ENCODE measurements at regions not wholly inside any gene's neighbourhood (a gene's known extent, or its start where the extent isn't known, plus 50 kb on each side); places are given as distances from the start of the nearest gene placed in this dataset.

DNA sequence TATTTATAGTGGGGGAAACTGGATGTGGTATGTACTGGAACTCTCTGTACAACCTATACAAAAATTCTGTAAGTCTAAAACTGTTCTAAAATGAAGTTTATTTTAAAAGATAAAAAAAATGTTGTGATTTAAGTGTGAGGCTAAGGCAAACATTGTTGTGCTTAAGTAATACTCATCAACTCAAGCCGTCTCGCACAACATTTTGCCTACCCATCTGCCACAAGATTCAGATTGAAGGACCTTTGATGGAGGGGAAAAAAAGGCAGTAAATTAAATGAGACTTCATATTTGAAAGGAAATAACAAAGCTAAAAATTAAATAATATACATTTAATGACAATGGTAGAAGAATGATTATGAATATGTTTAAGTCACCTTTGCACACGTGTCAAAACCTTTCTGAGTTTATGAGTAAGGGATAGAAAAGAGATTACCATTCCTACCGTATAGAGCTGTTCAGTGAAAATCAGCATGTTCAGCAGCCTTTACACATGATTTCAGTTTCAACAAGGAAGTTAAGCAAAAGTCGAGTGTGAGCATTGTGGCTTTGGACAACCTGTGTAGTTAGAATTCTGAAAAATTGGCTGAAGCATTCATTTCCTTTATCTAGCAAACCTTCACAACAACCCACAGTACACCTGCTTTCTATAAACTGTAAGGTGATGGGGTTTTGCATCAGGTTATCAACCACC lies 499.3 kb downstream of the IRS1 start:
- no peaks in the 10 kb centered on the region for H3K9me3 ChIP-seq (ENCODE audit: control insufficient read depth in 1 of 2, insufficient read depth in 1 of 2, low read length in 2 of 2)
- Mint-ChIP-seq H3K4me3 (no peak overlapping the region), H3K27ac (no peak overlapping the region), H3K9me3 (no peaks in the 10 kb centered on the region), H3K4me1 (ENCODE audit: low read depth) (no peaks in the 10 kb centered on the region), H3K36me3 (ENCODE audit: low read depth) (no peaks in the 10 kb centered on the region), H3K27me3 (peaks cover 23% of the 10 kb centered on the region)
- H3K4me3 ChIP-seq (ENCODE audit: low read length): no peak overlapping the region
- no peaks in the 10 kb centered on the region for H3K36me3 ChIP-seq (ENCODE audit: insufficient read depth, low read length)
- DNase-seq (no peak), ATAC-seq (ENCODE audit: poor library complexity) (no peak)
- intact Hi-C loops (cut with DNase I, micrococcal nuclease): no loop called here
- ChIA-PET CTCF (no interaction called here), POLR2A (no interaction called here)
- TF ChIP-seq, protein P1, sequence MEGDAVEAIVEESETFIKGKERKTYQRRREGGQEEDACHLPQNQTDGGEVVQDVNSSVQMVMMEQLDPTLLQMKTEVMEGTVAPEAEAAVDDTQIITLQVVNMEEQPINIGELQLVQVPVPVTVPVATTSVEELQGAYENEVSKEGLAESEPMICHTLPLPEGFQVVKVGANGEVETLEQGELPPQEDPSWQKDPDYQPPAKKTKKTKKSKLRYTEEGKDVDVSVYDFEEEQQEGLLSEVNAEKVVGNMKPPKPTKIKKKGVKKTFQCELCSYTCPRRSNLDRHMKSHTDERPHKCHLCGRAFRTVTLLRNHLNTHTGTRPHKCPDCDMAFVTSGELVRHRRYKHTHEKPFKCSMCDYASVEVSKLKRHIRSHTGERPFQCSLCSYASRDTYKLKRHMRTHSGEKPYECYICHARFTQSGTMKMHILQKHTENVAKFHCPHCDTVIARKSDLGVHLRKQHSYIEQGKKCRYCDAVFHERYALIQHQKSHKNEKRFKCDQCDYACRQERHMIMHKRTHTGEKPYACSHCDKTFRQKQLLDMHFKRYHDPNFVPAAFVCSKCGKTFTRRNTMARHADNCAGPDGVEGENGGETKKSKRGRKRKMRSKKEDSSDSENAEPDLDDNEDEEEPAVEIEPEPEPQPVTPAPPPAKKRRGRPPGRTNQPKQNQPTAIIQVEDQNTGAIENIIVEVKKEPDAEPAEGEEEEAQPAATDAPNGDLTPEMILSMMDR (IDR thresholded peaks at IDR 0.05): no peak
- H3K27me3 ChIP-seq (ENCODE audit: control insufficient read depth in 1 of 2, insufficient read depth in 2 of 2, low read length in 2 of 2): no peaks in the 10 kb centered on the region
- H3K27ac ChIP-seq (ENCODE audit: low read depth in 1 of 2, low read length in 2 of 2): no peak overlapping the region
- H3K4me1 ChIP-seq (ENCODE audit: insufficient read depth, low read length): no peaks in the 10 kb centered on the region

DNA sequence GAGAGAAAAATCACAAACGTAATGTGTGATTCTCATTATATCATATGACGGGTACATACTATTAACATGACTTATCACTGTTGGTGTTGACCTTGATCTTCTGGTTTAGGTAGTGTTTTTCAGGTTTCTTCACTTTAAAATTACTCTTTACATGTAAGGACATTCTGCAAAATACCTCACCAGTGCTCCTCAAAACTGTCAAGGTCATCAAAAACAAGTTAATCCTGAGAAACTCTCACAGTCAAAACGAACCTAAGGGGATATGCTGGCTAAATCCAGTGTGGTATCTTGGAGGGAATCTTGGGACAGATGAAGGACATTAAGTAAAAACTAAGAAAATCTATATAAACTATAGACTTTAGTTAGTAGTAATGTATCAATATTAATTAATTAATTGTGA lies 499.8 kb downstream of the IRS1 start:
- H3K9me3 ChIP-seq (ENCODE audit: control insufficient read depth in 1 of 2, insufficient read depth in 1 of 2, low read length in 2 of 2): no peaks in the 10 kb centered on the region
- CTCF ChIA-PET: no interaction called here
- DNase-seq (no peak), ATAC-seq (ENCODE audit: poor library complexity) (no peak)
- intact Hi-C loops (cut with DNase I, micrococcal nuclease): no loop called here
- no peak overlapping the region for H3K27ac ChIP-seq (ENCODE audit: low read depth in 1 of 2, low read length in 2 of 2)
- no peak overlapping the region for H3K4me3 ChIP-seq (ENCODE audit: low read length)
- Mint-ChIP-seq H3K36me3 (ENCODE audit: low read depth) (no peaks in the 10 kb centered on the region), H3K27ac (no peak overlapping the region), H3K9me3 (no peaks in the 10 kb centered on the region), H3K27me3 (peaks cover 25% of the 10 kb centered on the region), H3K4me1 (ENCODE audit: low read depth) (no peaks in the 10 kb centered on the region), H3K4me3 (no peak overlapping the region)
- POLR2A ChIA-PET: no interaction called here
- H3K4me1 ChIP-seq (ENCODE audit: insufficient read depth, low read length): no peaks in the 10 kb centered on the region
- H3K36me3 ChIP-seq (ENCODE audit: insufficient read depth, low read length): no peaks in the 10 kb centered on the region
- TF ChIP-seq, protein P1 (IDR thresholded peaks at IDR 0.05): no peak
- H3K27me3 ChIP-seq (ENCODE audit: control insufficient read depth in 1 of 2, insufficient read depth in 2 of 2, low read length in 2 of 2): no peaks in the 10 kb centered on the region

- Histone ChIP-seq H3K27ac (ENCODE audit: low read depth in 1 of 2, low read length in 2 of 2) (no peak overlapping the region), H3K9me3 (ENCODE audit: control insufficient read depth in 1 of 2, insufficient read depth in 1 of 2, low read length in 2 of 2) (peaks cover 5 to 9% of the 10 kb centered on the region in 2 experiments), H3K4me1 (ENCODE audit: insufficient read depth, low read length) (no peaks in the 10 kb centered on the region), H3K27me3 (ENCODE audit: control insufficient read depth in 1 of 2, insufficient read depth in 2 of 2, low read length in 2 of 2) (no peaks in the 10 kb centered on the region), H3K4me3 (ENCODE audit: low read length) (no peak overlapping the region), H3K36me3 (ENCODE audit: insufficient read depth, low read length) (no peaks in the 10 kb centered on the region)
- no peak for ATAC-seq (ENCODE audit: poor library complexity)
- ChIA-PET POLR2A (no interaction called here), CTCF (no interaction called here)
- Mint-ChIP-seq H3K4me3 (no peak overlapping the region), H3K36me3 (ENCODE audit: low read depth) (no peaks in the 10 kb centered on the region), H3K27me3 (peaks cover 22% of the 10 kb centered on the region), H3K4me1 (ENCODE audit: low read depth) (no peaks in the 10 kb centered on the region), H3K27ac (no peak overlapping the region), H3K9me3 (peaks cover 9% of the 10 kb centered on the region)
- intact Hi-C loops (cut with DNase I, micrococcal nuclease): no loop called here
- TF ChIP-seq, protein P1 (IDR thresholded peaks at IDR 0.05): no peak
- DNase-seq: no peak
Observed at GRCh38 chr2:226295681-226296080, 503.9 kb downstream of the IRS1 start.
